Retina (tissue), 1 donor: ENCODE measurements at regions not wholly inside any gene's neighbourhood (a gene's known extent, or its start where the extent isn't known, plus 50 kb on each side); places are given as distances from the start of the nearest gene placed in this dataset.

Experiments
- DNase-seq: peaks from one replicate; pipeline ENCODE4 v3.0.0-alpha.2; 2016

GRCh38 chr13:108437496-108437895 is 168.0 kb downstream of the TNFSF13B start:
- no peak for DNase-seq

GRCh38 chr13:108439556-108439955 is 170.0 kb downstream of the TNFSF13B start:
- DNase-seq, result no peak

GRCh38 chr13:108444448-108444847 is 174.9 kb downstream of the TNFSF13B start:
- no peak for DNase-seq

- no peak for DNase-seq
Observed at GRCh38 chr13:108448891-108449290, 179.4 kb downstream of the TNFSF13B start.

- DNase-seq, result peak; percentile 76
Observed at GRCh38 chr13:108451121-108451520, 178.3 kb upstream of the MYO16 start.

GRCh38 chr13:108455320-108455719 is 174.1 kb upstream of the MYO16 start:
- no peak for DNase-seq

GRCh38 chr13:108460043-108460442 is 169.4 kb upstream of the MYO16 start:
- DNase-seq, result no peak

- DNase-seq, result peak; percentile 70
Observed at GRCh38 chr13:108460746-108461145, 168.7 kb upstream of the MYO16 start.

GRCh38 chr13:108463340-108463739 is 166.1 kb upstream of the MYO16 start:
- no peak for DNase-seq

- no peak for DNase-seq
Observed at GRCh38 chr13:108470921-108471320, 158.5 kb upstream of the MYO16 start.

GRCh38 chr13:108475181-108475580 is 154.2 kb upstream of the MYO16 start:
- no peak for DNase-seq

- DNase-seq, result no peak
Observed at GRCh38 chr13:108477376-108477775, 152.0 kb upstream of the MYO16 start.

- no peak for DNase-seq
Observed at GRCh38 chr13:108478179-108478578, 151.2 kb upstream of the MYO16 start.

- DNase-seq, result no peak
Observed at GRCh38 chr13:108483981-108484380, 145.4 kb upstream of the MYO16 start.

GRCh38 chr13:108486096-108486495 is 143.3 kb upstream of the MYO16 start:
- no peak for DNase-seq

- DNase-seq, result peak; percentile 81
Observed at GRCh38 chr13:108494991-108495645, 134.3 kb upstream of the MYO16 start.

- DNase-seq, result no peak
Observed at GRCh38 chr13:108495646-108496361, 133.6 kb upstream of the MYO16 start.

GRCh38 chr13:108496362-108497210 is 132.8 kb upstream of the MYO16 start:
- DNase-seq, result peak; percentile 92

GRCh38 chr13:108500711-108501110 is 128.7 kb upstream of the MYO16 start:
- no peak for DNase-seq

- DNase-seq, result peak; percentile 17
Observed at GRCh38 chr13:108508263-108508662, 121.1 kb upstream of the MYO16 start.

GRCh38 chr13:108525827-108526226 is 103.6 kb upstream of the MYO16 start:
- peak; percentile 41 for DNase-seq

GRCh38 chr13:108526286-108526685 is 103.1 kb upstream of the MYO16 start:
- DNase-seq, result no peak

- DNase-seq, result no peak
Observed at GRCh38 chr13:108527844-108528243, 101.6 kb upstream of the MYO16 start.

GRCh38 chr13:108528303-108528702 is 101.1 kb upstream of the MYO16 start:
- DNase-seq, result no peak
